ENCODE measurements at regions not wholly inside any gene's neighbourhood (a gene's known extent, or its start where the extent isn't known, plus 50 kb on each side); places are given as distances from the start of the nearest gene placed in this dataset.

- TF ChIP-seq CTCF (IDR thresholded peaks at IDR 0.05; ENCODE audit: insufficient read depth, low read depth, low read length): no peak
- no peak for TF ChIP-seq EZH2 (IDR thresholded peaks at IDR 0.05; ENCODE audit: insufficient read depth, low read length)
Measured at GRCh38 chr3:181782306-181782954, 70.7 kb downstream of the SOX2 start.

All from astrocyte (in vitro differentiated cells and primary cell).